Chondrocyte (in vitro differentiated cells): ENCODE measurements at regions not wholly inside any gene's neighbourhood (a gene's known extent, or its start where the extent isn't known, plus 50 kb on each side); places are given as distances from the start of the nearest gene placed in this dataset.
A peak's percentile ranks its signal among the peaks of the same experiment; 100 is the strongest.

Experiments used
- DNase-seq: peaks from one replicate; pipeline ENCODE4 v3.0.0; 2021; ENCODE audit warnings: mixed read lengths, low spot score
- H3K27ac Mint-ChIP-seq: one replicate; pipeline ENCODE4 v1.8.0; 2021; ENCODE audit warnings: mild to moderate bottlenecking, moderate library complexity, mixed read lengths; ENCODE audit not compliant: unreplicated experiment
- H3K27me3 Mint-ChIP-seq: 2 replicates; pipeline ENCODE4 v1.8.0; 2021; ENCODE audit warnings: low read depth, mixed read lengths
- H3K36me3 Mint-ChIP-seq: 2 replicates; pipeline ENCODE4 v1.8.0; 2021; ENCODE audit warnings: low read depth, mixed read lengths
- H3K4me1 Mint-ChIP-seq: 2 replicates; pipeline ENCODE4 v1.8.0; 2021; ENCODE audit warnings: low read depth, mild to moderate bottlenecking, mixed read lengths
- H3K4me3 Mint-ChIP-seq: one replicate; pipeline ENCODE4 v1.8.0; 2021; ENCODE audit warnings: mild to moderate bottlenecking, moderate library complexity, mixed read lengths; ENCODE audit not compliant: unreplicated experiment
- H3K9me3 Mint-ChIP-seq: 2 replicates; pipeline ENCODE4 v1.8.0; 2021; ENCODE audit warnings: low read depth, mixed read lengths
- CTCF ChIP-seq: fragments of 200-600 bp; sonication (generic); IDR thresholded peaks from 2 replicates; pipeline ENCODE4 v1.5.0; 2021; ENCODE audit warnings: antibody characterized with exemption, mild to moderate bottlenecking, moderate library complexity

- H3K27ac Mint-ChIP-seq = peak overlapping the region; percentile 22
- no peaks in the 10 kb centered on the region for H3K9me3 Mint-ChIP-seq
- peaks cover 4% of the 10 kb centered on the region for H3K27me3 Mint-ChIP-seq
- peaks cover 52% of the 10 kb centered on the region for H3K4me1 Mint-ChIP-seq
- no peaks in the 10 kb centered on the region for H3K36me3 Mint-ChIP-seq
- no peak for DNase-seq
- no peak overlapping the region for H3K4me3 Mint-ChIP-seq
- no peak for TF ChIP-seq CTCF
These were observed 187.2 kb downstream of the SHQ1 start for GRCh38 chr3:72661115-72661457.

- DNase-seq = no peak
- Mint-ChIP-seq H3K27ac (peak overlapping the region; percentile 22), H3K9me3 (no peaks in the 10 kb centered on the region), H3K4me3 (no peak overlapping the region), H3K27me3 (peaks cover 4% of the 10 kb centered on the region), H3K36me3 (no peaks in the 10 kb centered on the region), H3K4me1 (peaks cover 52% of the 10 kb centered on the region)
- TF ChIP-seq CTCF = no peak
These were observed 187.8 kb downstream of the SHQ1 start for GRCh38 chr3:72660270-72661114.

GRCh38 chr3:72659596-72659995 lies 188.6 kb downstream of the SHQ1 start:
- Mint-ChIP-seq H3K4me3 (no peak overlapping the region), H3K9me3 (no peaks in the 10 kb centered on the region), H3K4me1 (peaks cover 50% of the 10 kb centered on the region), H3K27me3 (peaks cover 8% of the 10 kb centered on the region), H3K27ac (no peak overlapping the region), H3K36me3 (no peaks in the 10 kb centered on the region)
- TF ChIP-seq CTCF = no peak
- no peak for DNase-seq

DNA sequence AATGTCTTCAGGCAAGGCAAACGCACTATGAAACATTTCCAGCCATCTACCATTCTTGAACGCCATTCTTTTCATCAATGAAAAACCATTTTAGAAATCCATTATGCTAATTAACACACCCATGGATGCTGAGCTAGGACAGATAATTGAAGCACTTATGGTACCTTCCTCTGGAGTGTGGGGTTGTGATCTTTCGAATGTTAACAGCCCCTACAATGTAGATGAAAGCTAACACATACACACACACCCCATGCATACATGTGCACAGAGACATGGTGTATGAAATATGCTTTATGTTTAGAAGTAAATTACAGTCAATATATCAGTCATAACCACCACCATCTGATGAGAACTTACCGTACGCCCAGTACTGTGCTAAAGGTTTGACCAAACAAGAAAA lies 189.1 kb downstream of the SHQ1 start:
- DNase-seq = no peak
- no peak overlapping the region for H3K4me3 Mint-ChIP-seq
- no peak for TF ChIP-seq CTCF
- peaks cover 10% of the 10 kb centered on the region for H3K27me3 Mint-ChIP-seq
- H3K27ac Mint-ChIP-seq = no peak overlapping the region
- H3K36me3 Mint-ChIP-seq = no peaks in the 10 kb centered on the region
- no peaks in the 10 kb centered on the region for H3K9me3 Mint-ChIP-seq
- H3K4me1 Mint-ChIP-seq = peaks cover 46% of the 10 kb centered on the region

DNA sequence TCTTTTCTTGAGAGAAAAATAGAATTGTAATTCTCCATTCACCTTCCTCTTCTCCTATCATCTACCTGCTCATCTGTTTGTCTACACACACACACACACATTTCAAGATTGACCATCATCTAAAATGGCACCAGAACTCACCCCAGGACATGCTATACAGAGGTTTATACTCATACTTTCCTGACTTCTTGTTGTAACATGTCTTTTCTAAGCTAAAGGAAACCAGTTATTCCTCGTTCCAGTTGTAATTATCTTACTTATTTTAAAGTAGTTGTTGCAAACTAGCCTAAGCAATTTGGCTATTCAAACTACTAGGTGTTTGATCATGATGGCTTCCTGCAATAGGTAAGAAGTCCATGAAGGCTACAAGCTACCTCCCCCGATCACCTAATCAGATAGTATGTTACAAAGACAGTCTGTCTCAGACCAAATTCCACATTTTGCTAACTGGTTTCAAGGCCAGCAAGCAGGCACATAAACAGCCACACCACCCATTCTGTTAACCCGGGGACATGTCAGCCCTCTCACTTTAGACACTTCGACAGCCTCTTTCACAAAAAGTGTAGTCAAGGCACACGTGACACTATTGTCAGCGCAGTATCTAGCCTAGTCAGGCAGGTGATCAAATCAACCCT lies 189.7 kb downstream of the SHQ1 start:
- H3K27ac Mint-ChIP-seq = no peak overlapping the region
- no peaks in the 10 kb centered on the region for H3K9me3 Mint-ChIP-seq
- no peak overlapping the region for H3K4me3 Mint-ChIP-seq
- H3K36me3 Mint-ChIP-seq = no peaks in the 10 kb centered on the region
- TF ChIP-seq CTCF = no peak
- peaks cover 10% of the 10 kb centered on the region for H3K27me3 Mint-ChIP-seq
- DNase-seq = no peak
- peaks cover 40% of the 10 kb centered on the region for H3K4me1 Mint-ChIP-seq
